ENCODE measurements at regions not wholly inside any gene's neighbourhood (a gene's known extent, or its start where the extent isn't known, plus 50 kb on each side); places are given as distances from the start of the nearest gene placed in this dataset.

DNA sequence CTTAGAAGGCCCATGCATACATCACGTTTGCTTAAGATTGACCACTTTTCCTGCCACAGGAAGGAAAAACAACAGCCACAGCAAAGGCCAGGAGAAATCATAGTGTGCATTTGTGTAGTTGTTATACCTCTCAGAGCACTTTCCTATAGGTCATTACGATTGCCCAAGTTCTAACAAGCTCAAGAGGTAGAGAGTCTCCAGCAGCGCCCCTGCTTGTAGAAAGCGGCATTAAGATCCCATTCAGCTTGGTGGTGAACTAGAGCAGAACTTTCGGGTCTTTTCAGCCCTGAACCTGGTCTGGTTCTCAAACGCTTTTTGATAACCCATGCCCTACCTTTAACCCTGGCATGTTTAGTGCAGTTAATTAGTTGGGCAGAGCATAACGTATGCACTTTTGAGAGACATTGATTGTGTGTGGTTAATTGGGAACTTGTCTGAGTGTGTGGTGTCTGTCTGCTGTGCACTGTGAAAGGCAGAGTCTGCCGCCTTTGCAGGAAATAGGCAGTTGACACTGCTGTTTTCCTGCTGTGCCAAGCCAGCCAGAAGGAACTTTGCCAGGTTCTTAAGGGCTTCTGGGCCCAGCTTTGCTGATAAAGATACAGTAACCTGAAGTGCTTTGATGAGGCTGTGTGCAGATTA lies 109.9 kb upstream of the CLMP start:
- H3K4me3 Mint-ChIP-seq (ENCODE audit: unreplicated experiment): no peak overlapping the region
- no peaks in the 10 kb centered on the region for H3K9me3 Mint-ChIP-seq (ENCODE audit: unreplicated experiment)
- H3K27ac Mint-ChIP-seq (ENCODE audit: unreplicated experiment): no peak overlapping the region
- peaks cover 7% of the 10 kb centered on the region for H3K4me1 Mint-ChIP-seq (ENCODE audit: low read depth, unreplicated experiment)
- no peaks in the 10 kb centered on the region for H3K36me3 Mint-ChIP-seq (ENCODE audit: unreplicated experiment)
- TF ChIP-seq, protein P1, sequence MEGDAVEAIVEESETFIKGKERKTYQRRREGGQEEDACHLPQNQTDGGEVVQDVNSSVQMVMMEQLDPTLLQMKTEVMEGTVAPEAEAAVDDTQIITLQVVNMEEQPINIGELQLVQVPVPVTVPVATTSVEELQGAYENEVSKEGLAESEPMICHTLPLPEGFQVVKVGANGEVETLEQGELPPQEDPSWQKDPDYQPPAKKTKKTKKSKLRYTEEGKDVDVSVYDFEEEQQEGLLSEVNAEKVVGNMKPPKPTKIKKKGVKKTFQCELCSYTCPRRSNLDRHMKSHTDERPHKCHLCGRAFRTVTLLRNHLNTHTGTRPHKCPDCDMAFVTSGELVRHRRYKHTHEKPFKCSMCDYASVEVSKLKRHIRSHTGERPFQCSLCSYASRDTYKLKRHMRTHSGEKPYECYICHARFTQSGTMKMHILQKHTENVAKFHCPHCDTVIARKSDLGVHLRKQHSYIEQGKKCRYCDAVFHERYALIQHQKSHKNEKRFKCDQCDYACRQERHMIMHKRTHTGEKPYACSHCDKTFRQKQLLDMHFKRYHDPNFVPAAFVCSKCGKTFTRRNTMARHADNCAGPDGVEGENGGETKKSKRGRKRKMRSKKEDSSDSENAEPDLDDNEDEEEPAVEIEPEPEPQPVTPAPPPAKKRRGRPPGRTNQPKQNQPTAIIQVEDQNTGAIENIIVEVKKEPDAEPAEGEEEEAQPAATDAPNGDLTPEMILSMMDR (IDR thresholded peaks at IDR 0.05; ENCODE audit: partially characterized antibody, unreplicated experiment): no peak
- no peak for DNase-seq
- peaks cover 5% of the 10 kb centered on the region for H3K27me3 Mint-ChIP-seq (ENCODE audit: unreplicated experiment)

DNA sequence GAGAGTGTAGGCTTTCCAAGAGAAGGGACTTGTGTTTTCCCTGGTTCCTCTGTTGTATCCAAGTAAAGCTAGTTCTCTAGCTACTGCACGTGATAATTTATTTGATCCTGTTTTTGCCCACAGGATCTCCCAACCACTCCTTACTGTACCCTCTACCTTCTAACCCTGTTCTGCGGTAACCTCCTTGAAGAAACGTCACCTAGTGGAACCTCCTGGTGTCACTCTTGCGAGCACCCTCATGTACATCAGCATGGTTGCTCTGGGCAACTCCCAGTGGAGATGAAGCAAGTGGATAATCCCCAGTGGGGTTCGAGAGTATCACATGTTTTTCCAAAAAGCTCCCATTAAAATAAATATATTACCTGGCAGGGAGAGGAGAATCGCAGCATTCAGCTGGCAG lies 108.9 kb upstream of the CLMP start:
- Mint-ChIP-seq H3K27me3 (ENCODE audit: unreplicated experiment) (peaks cover 5% of the 10 kb centered on the region), H3K4me1 (ENCODE audit: low read depth, unreplicated experiment) (peaks cover 7% of the 10 kb centered on the region), H3K27ac (ENCODE audit: unreplicated experiment) (no peak overlapping the region), H3K36me3 (ENCODE audit: unreplicated experiment) (no peaks in the 10 kb centered on the region), H3K9me3 (ENCODE audit: unreplicated experiment) (no peaks in the 10 kb centered on the region), H3K4me3 (ENCODE audit: unreplicated experiment) (no peak overlapping the region)
- DNase-seq: no peak
- TF ChIP-seq, protein P1 (IDR thresholded peaks at IDR 0.05; ENCODE audit: partially characterized antibody, unreplicated experiment): no peak

DNA sequence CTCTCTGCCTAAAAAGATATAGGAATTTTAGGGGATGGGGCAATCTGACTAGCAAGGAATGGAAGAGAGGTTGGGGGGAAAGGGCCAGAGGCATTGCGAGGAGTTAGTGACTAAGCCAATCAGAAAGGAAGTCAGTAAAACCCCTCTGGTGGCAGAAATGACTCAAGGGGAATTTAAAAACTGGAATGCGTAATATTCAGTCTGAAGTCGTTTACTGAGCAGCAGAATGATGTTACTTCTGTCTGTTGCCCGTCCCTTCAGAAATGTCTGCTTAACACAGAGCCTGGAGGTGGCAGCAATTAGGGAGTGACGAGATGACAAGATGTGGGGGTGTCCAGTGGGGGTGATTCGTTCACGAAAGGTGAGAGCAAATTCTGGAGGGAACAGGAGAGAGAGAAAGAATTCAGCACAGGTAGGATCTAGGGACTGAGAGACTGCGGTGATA lies 107.7 kb upstream of the CLMP start:
- Mint-ChIP-seq H3K4me3 (ENCODE audit: unreplicated experiment) (no peak overlapping the region), H3K27ac (ENCODE audit: unreplicated experiment) (no peak overlapping the region), H3K4me1 (ENCODE audit: low read depth, unreplicated experiment) (peaks cover 4% of the 10 kb centered on the region), H3K27me3 (ENCODE audit: unreplicated experiment) (peaks cover 5% of the 10 kb centered on the region), H3K36me3 (ENCODE audit: unreplicated experiment) (no peaks in the 10 kb centered on the region), H3K9me3 (ENCODE audit: unreplicated experiment) (no peaks in the 10 kb centered on the region)
- TF ChIP-seq, protein P1 (IDR thresholded peaks at IDR 0.05; ENCODE audit: partially characterized antibody, unreplicated experiment): no peak
- DNase-seq: no peak

DNA sequence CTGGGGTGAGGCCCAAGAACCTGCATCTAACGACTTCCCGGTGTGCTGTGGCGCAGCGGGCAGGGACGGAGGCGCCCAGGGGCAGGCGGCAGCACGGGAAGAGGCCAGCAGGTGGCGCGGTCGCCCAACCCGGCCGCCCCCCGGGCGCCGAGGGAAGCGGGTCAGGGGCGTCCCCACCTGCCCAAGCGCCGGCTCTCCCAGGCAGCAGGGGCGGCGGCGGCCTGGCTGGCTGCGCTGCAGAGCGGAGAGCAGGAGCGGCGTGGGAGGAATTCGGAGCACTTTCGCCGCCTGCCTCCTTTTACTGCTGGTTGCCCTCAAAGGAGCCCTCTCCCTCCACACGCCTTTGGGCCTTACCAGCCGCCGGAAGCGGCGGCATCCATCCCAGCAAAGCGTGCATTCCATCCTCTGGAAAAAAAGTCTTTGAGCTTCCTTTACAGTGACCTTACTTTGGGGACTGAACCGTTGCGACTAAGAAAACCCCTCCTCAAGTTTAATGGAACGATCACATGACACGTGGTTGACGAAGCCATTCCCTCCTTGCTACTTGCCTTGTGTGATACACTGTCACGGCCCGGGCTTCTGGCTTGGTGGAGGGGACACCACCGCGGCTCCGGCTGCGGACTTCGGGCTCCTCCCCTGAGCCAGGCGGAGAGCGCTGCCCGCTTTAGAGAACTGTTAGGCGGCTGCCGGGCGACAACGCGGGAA lies 106.8 kb upstream of the CLMP start:
- TF ChIP-seq, protein P1 (IDR thresholded peaks at IDR 0.05; ENCODE audit: partially characterized antibody, unreplicated experiment): peak; percentile 96
- DNase-seq: peak; percentile 87
- Mint-ChIP-seq H3K27ac (ENCODE audit: unreplicated experiment) (no peak overlapping the region), H3K27me3 (ENCODE audit: unreplicated experiment) (peaks cover 7% of the 10 kb centered on the region), H3K36me3 (ENCODE audit: unreplicated experiment) (no peaks in the 10 kb centered on the region), H3K4me1 (ENCODE audit: low read depth, unreplicated experiment) (no peaks in the 10 kb centered on the region), H3K9me3 (ENCODE audit: unreplicated experiment) (no peaks in the 10 kb centered on the region), H3K4me3 (ENCODE audit: unreplicated experiment) (peak overlapping the region; percentile 83)

DNA sequence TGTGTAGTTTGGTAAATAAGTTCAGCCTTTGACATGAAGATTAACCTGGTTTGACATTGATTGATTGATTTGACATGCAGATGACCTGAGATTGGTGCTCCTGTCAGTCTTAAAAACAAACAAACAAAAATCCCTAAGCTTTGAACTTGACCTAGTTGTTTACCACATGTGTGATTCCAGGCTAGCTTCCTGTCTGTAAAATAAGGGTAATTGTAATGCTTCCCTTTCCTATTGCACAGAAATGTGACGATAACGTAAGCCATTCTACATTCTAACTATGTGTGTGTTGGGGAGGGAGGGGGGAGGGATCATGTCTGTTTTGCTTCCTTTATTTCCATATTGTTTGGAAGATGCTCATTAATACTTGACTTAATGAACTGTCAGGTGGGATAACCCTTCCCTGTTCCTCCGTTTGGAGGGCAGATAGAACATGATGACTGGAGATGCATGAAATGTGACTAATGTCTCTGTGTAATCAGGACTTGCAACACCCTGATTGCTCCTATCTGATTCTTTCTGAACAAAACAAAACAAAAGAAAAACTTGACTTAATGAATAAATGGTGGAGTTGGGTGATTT lies 106.1 kb upstream of the CLMP start:
- no peak for DNase-seq
- H3K4me3 Mint-ChIP-seq (ENCODE audit: unreplicated experiment): peak overlapping the region; percentile 59
- H3K27me3 Mint-ChIP-seq (ENCODE audit: unreplicated experiment): peaks cover 6% of the 10 kb centered on the region
- H3K4me1 Mint-ChIP-seq (ENCODE audit: low read depth, unreplicated experiment): no peaks in the 10 kb centered on the region
- TF ChIP-seq, protein P1 (IDR thresholded peaks at IDR 0.05; ENCODE audit: partially characterized antibody, unreplicated experiment): no peak
- H3K9me3 Mint-ChIP-seq (ENCODE audit: unreplicated experiment): no peaks in the 10 kb centered on the region
- H3K36me3 Mint-ChIP-seq (ENCODE audit: unreplicated experiment): no peaks in the 10 kb centered on the region
- no peak overlapping the region for H3K27ac Mint-ChIP-seq (ENCODE audit: unreplicated experiment)
